HCT116 (cell line): ENCODE measurements at regions not wholly inside any gene's neighbourhood (a gene's known extent, or its start where the extent isn't known, plus 50 kb on each side); places are given as distances from the start of the nearest gene placed in this dataset.

Experiments
- ATAC-seq: fragments of 200-7000 bp; cut with Tn5 transposase; 2 replicates; pipeline ENCODE4 v1.9.1; 2020; ENCODE audit warnings: mild to moderate bottlenecking, moderate library complexity
- BruUV-seq: library from RNA; stranded (reverse); fragments of 400-500 nt; replicated peaks from 2 replicates; lab custom pipeline; 2021; lab: Mats Ljungman, UMichigan
- CTCF ChIA-PET: fragments of 300-600 bp; sonication (Branson Sonifier 250); formaldehyde crosslinking; loops from one replicate; lab custom pipeline; 2021; ENCODE audit warnings: antibody characterized with exemption; lab: Charles Lee
- POLR2A ChIA-PET: fragments of 300-600, 350-600 bp; sonication (Branson Sonifier 250); formaldehyde crosslinking; loops from one replicate; lab custom pipeline; 2021; ENCODE audit warnings: antibody characterized with exemption; lab: Charles Lee
- RAD21 ChIA-PET, 2 experiments: fragments of 300-600 bp; sonication (Branson Sonifier 250); formaldehyde crosslinking; loops; one replicate each; lab custom pipeline; 2023; ENCODE audit warnings: low total read pairs in 2 of 2; ENCODE audit not compliant: uncharacterized antibody in 2 of 2, unreplicated experiment in 2 of 2, low non-redundant PET in 1 of 2; lab: Charles Lee
- DNase-seq: peaks from one replicate; pipeline ENCODE4 v3.0.0-alpha.2; 2010; ENCODE audit warnings: low read depth, low spot score
- H2AFZ ChIP-seq: fragments of 200-600 bp; shearing (Covaris generic), sonication (generic); 2 replicates; pipeline ENCODE4 v1.6.1; 2017; ENCODE audit warnings: low read depth, mixed run types, mixed read lengths, antibody characterized with exemption, low read length; ENCODE audit not compliant: poor library complexity, severe bottlenecking
- H3K27ac ChIP-seq: 2 replicates; pipeline ENCODE4 v1.5.1; 2012; ENCODE audit warnings: low read depth, low read length
- H3K27me3 ChIP-seq: fragments of 200-600 bp; sonication (generic); 2 replicates; pipeline ENCODE4 v1.6.1; 2016; ENCODE audit warnings: mixed run types, low read length, mixed read lengths; ENCODE audit not compliant: insufficient read depth
- H3K36me3 ChIP-seq, 2 experiments: fragments of 200-500 bp in 1 of 2; fragments of 200-600 bp in 1 of 2; sonication (Bioruptor generic) in 1 of 2; sonication (generic) in 1 of 2; 2 replicates each; pipeline versions ENCODE4 v1.5.1 to v1.6.1; 2014 to 2016; ENCODE audit warnings: low read length in 2 of 2, inconsistent platforms in 1 of 2, mixed read lengths in 1 of 2, mixed run types in 1 of 2; ENCODE audit not compliant: insufficient read depth in 2 of 2, control insufficient read depth in 1 of 2
- H3K4me1 ChIP-seq, 2 experiments: fragments of 200-600 bp in 1 of 2; sonication (generic) in 1 of 2; 2 replicates each; pipeline versions ENCODE4 v1.5.1 to v1.6.1; 2012 to 2017; ENCODE audit warnings: low read length in 2 of 2, inconsistent platforms in 1 of 2, mild to moderate bottlenecking in 1 of 2, mixed read lengths in 1 of 2, mixed run types in 1 of 2, moderate library complexity in 1 of 2; ENCODE audit not compliant: insufficient read depth in 2 of 2, control insufficient read depth in 1 of 2
- H3K4me2 ChIP-seq: fragments of 200-600 bp; sonication (generic); 2 replicates; pipeline ENCODE4 v1.6.1; 2017; ENCODE audit warnings: mixed run types, low read length, mixed read lengths
- H3K4me3 ChIP-seq, 2 experiments: fragments of 200-600 bp in 1 of 2; sonication (generic) in 1 of 2; replicated peaks in 1 of 2; 2 replicates each; pipeline ENCODE4 v1.5.1; 2011 to 2016; ENCODE audit warnings: low read length in 2 of 2, control low read depth in 1 of 2, low read depth in 1 of 2, mild to moderate bottlenecking in 1 of 2, mixed read lengths in 1 of 2, mixed run types in 1 of 2
- H3K79me2 ChIP-seq: fragments of 200-600 bp; sonication (generic); 2 replicates; pipeline ENCODE4 v1.6.1; 2017; ENCODE audit warnings: mild to moderate bottlenecking, mixed run types, low read length, moderate library complexity, mixed read lengths; ENCODE audit not compliant: insufficient read depth
- H3K9ac ChIP-seq: fragments of 200-600 bp; sonication (generic); 2 replicates; pipeline ENCODE4 v1.6.1; 2016; ENCODE audit warnings: low read length, mixed read lengths
- H3K9me2 ChIP-seq: fragments of 200-600 bp; sonication (generic), shearing (Covaris generic); 2 replicates; pipeline ENCODE4 v1.6.1; 2017; ENCODE audit warnings: mixed run types, mild to moderate bottlenecking, moderate library complexity; ENCODE audit not compliant: insufficient read depth
- H3K9me3 ChIP-seq, 2 experiments: fragments of 200-500 bp in 1 of 2; fragments of 200-600 bp in 1 of 2; sonication (Bioruptor generic) in 1 of 2; sonication (generic) in 1 of 2; 2 replicates each; pipeline ENCODE4 v1.6.1; 2014 to 2017; ENCODE audit warnings: low read length in 2 of 2, mixed read lengths in 2 of 2, inconsistent platforms in 1 of 2, low read depth in 1 of 2, mild to moderate bottlenecking in 1 of 2, mixed run types in 1 of 2, moderate library complexity in 1 of 2; ENCODE audit not compliant: control insufficient read depth in 1 of 2, insufficient read depth in 1 of 2
- H4K20me1 ChIP-seq: fragments of 200-600 bp; sonication (generic), shearing (Covaris generic); 2 replicates; pipeline ENCODE4 v1.6.1; 2017; ENCODE audit warnings: mixed run types, mild to moderate bottlenecking, moderate library complexity; ENCODE audit not compliant: insufficient read depth
- CBX3 ChIP-seq: IDR thresholded peaks from 2 replicates; pipeline ENCODE4 v1.6.1; 2012; ENCODE audit warnings: low read depth
- CEBPB ChIP-seq: IDR thresholded peaks from 2 replicates; pipeline ENCODE4 v1.6.1; 2012; ENCODE audit warnings: low read depth
- CTCF ChIP-seq, 3 experiments: fragments of 200-600 bp in 1 of 3; sonication (generic) in 1 of 3; IDR thresholded peaks in 2 of 3; conservative IDR thresholded peaks in 1 of 3; 2 replicates each; pipeline ENCODE4 v1.5.1; 2012 to 2017; ENCODE audit warnings: low read depth in 2 of 3, low read length in 2 of 3, antibody characterized with exemption in 1 of 3, borderline replicate concordance in 1 of 3, control low read depth in 1 of 3, mild to moderate bottlenecking in 1 of 3, mixed read lengths in 1 of 3, mixed run types in 1 of 3, moderate library complexity in 1 of 3; ENCODE audit not compliant: insufficient read depth in 1 of 3
- EGR1 ChIP-seq: IDR thresholded peaks from 2 replicates; pipeline ENCODE4 v1.6.1; 2012; ENCODE audit warnings: low read depth
- ELF1 ChIP-seq: IDR thresholded peaks from 2 replicates; pipeline ENCODE4 v1.6.1; 2012; ENCODE audit warnings: low read depth, borderline replicate concordance
- EZH2phosphoT487 ChIP-seq: fragments of 200-600 bp; IDR thresholded peaks from 2 replicates; pipeline ENCODE4 v1.6.1; 2018; ENCODE audit warnings: antibody characterized with exemption, borderline replicate concordance
- FOSL1 ChIP-seq: IDR thresholded peaks from 2 replicates; pipeline ENCODE4 v1.6.1; 2012; ENCODE audit warnings: low read depth
- JUND ChIP-seq: IDR thresholded peaks from 2 replicates; pipeline ENCODE4 v1.6.1; 2012
- MAX ChIP-seq: IDR thresholded peaks from 2 replicates; pipeline ENCODE4 v1.6.1; 2012
- POLR2A ChIP-seq: IDR thresholded peaks from 2 replicates; pipeline ENCODE4 v1.7.0; 2011; ENCODE audit warnings: borderline replicate concordance; ENCODE audit not compliant: insufficient read depth, insufficient read length; ENCODE audit errors: extremely low read depth
- POLR2AphosphoS5 ChIP-seq: IDR thresholded peaks from 2 replicates; pipeline ENCODE4 v1.6.1; 2011; ENCODE audit warnings: mild to moderate bottlenecking, low read depth, low read length, moderate library complexity
- RAD21 ChIP-seq: IDR thresholded peaks from 2 replicates; pipeline ENCODE4 v1.6.1; 2012; ENCODE audit warnings: low read depth, mild to moderate bottlenecking
- SP1 ChIP-seq: IDR thresholded peaks from 2 replicates; pipeline ENCODE4 v1.6.1; 2012; ENCODE audit warnings: low read depth
- SRF ChIP-seq: IDR thresholded peaks from 2 replicates; pipeline ENCODE4 v1.6.1; 2012; ENCODE audit warnings: low read depth
- TCF7L2 ChIP-seq: IDR thresholded peaks from 2 replicates; pipeline ENCODE4 v1.7.0; 2011; ENCODE audit warnings: borderline replicate concordance, inconsistent platforms; ENCODE audit not compliant: insufficient read depth, insufficient read length; ENCODE audit errors: extremely low read depth
- YY1 ChIP-seq: IDR thresholded peaks from 2 replicates; pipeline ENCODE4 v1.6.1; 2011; ENCODE audit warnings: low read length, low read depth, moderate library complexity, mild to moderate bottlenecking; ENCODE audit not compliant: insufficient replicate concordance; ENCODE audit errors: extremely low read depth
- ZBTB33 ChIP-seq: IDR thresholded peaks from 2 replicates; pipeline ENCODE4 v1.6.1; 2011; ENCODE audit warnings: mild to moderate bottlenecking, low read length, moderate library complexity; ENCODE audit not compliant: insufficient replicate concordance; ENCODE audit errors: extremely low read depth
- ZFX ChIP-seq: fragments of 450-650 bp; IDR thresholded peaks from 2 replicates; pipeline ENCODE4 v1.6.1; 2017
- intact Hi-C: fragments of 100-400 bp; cut with micrococcal nuclease; formaldehyde crosslinking; loops from 2 replicates; pipeline ENCODE4 v1.10.0; 2022

GRCh38 chr4:119958983-119959382 is 107.7 kb downstream of the MAD2L1 start:
- Histone ChIP-seq H4K20me1 (no peaks in the 10 kb centered on the region), H2AFZ (no peak overlapping the region), H3K36me3 (no peaks in the 10 kb centered on the region), H3K9ac (no peak overlapping the region), H3K9me2 (no peaks in the 10 kb centered on the region), H3K79me2 (no peaks in the 10 kb centered on the region), H3K4me2 (no peak overlapping the region), H3K27me3 (no peaks in the 10 kb centered on the region)
- BruUV-seq = no TSS peak
- DNase-seq = no peak
- RAD21 ChIA-PET = no interaction called here
- CTCF ChIA-PET = no interaction called here
- no peak for TF ChIP-seq YY1
- TF ChIP-seq SP1 = no peak
- no peak for TF ChIP-seq JUND
- no peak for TF ChIP-seq EGR1
- TF ChIP-seq FOSL1 = no peak
- TF ChIP-seq ZFX = no peak
- TF ChIP-seq CBX3 = no peak
- no peak for TF ChIP-seq SRF
- no peak for TF ChIP-seq CEBPB
- no peak for TF ChIP-seq POLR2A
- no peak for TF ChIP-seq TCF7L2
- no peak for TF ChIP-seq ELF1
- TF ChIP-seq, all 23 proteins: peak for 0
- no peak for ATAC-seq
- POLR2A ChIA-PET = no interaction called here
- H3K9me3 ChIP-seq = no peaks in the 10 kb centered on the region
- H3K4me1 ChIP-seq = no peaks in the 10 kb centered on the region
- H3K4me3 ChIP-seq = no peak overlapping the region
- no peak overlapping the region for H3K27ac ChIP-seq
- intact Hi-C loops = no loop called here

GRCh38 chr4:119955256-119955655 is 111.4 kb downstream of the MAD2L1 start:
- H3K79me2 ChIP-seq = no peaks in the 10 kb centered on the region
- H3K9me3 ChIP-seq = no peaks in the 10 kb centered on the region
- ChIA-PET POLR2A (interaction anchor here (0.7 kb wide), 1 partner anchor 8 kb away, joined by 3 read pairs; no protein-coding TSS in a partner anchor), RAD21 (no interaction called here), CTCF (no interaction called here)
- H2AFZ ChIP-seq = no peak overlapping the region
- H3K4me3 ChIP-seq = no peak overlapping the region
- no peaks in the 10 kb centered on the region for H3K4me1 ChIP-seq
- ATAC-seq (no peak), DNase-seq (no peak)
- H3K4me2 ChIP-seq = no peak overlapping the region
- no peaks in the 10 kb centered on the region for H4K20me1 ChIP-seq
- no TSS peak for BruUV-seq
- H3K9me2 ChIP-seq = no peaks in the 10 kb centered on the region
- no peak overlapping the region for H3K27ac ChIP-seq
- H3K9ac ChIP-seq = no peak overlapping the region
- H3K36me3 ChIP-seq = no peaks in the 10 kb centered on the region
- intact Hi-C loops = no loop called here
- H3K27me3 ChIP-seq = no peaks in the 10 kb centered on the region
- TF ChIP-seq CBX3 = no peak
- TF ChIP-seq MAX = no peak
- no peak for TF ChIP-seq POLR2AphosphoS5
- no peak for TF ChIP-seq RAD21
- no peak for TF ChIP-seq TCF7L2
- TF ChIP-seq JUND = no peak
- TF ChIP-seq EZH2phosphoT487 = no peak
- TF ChIP-seq SRF = no peak
- no peak for TF ChIP-seq ZBTB33
- no peak for TF ChIP-seq POLR2A
- TF ChIP-seq EGR1 = no peak
- no peak for TF ChIP-seq CTCF (IDR thresholded peaks at IDR 0.05 in 2 of 3, conservative IDR thresholded peaks at IDR 0.05 in 1 of 3; ENCODE audit: borderline replicate concordance in 1 of 3, insufficient read depth in 1 of 3, low read depth in 2 of 3, low read length in 2 of 3)
- TF ChIP-seq SP1 = no peak
- no peak for TF ChIP-seq FOSL1
